Stimulated activated CD4-positive, alpha-beta T cell treated with anti-CD3 and anti-CD28 coated beads, TNF-alpha, amount 100 ng/mL, for 48 hours (primary cell): ENCODE measurements at regions not wholly inside any gene's neighbourhood (a gene's known extent, or its start where the extent isn't known, plus 50 kb on each side); places are given as distances from the start of the nearest gene placed in this dataset.

Experiments used
- DNase-seq, 3 donors: peaks; one replicate each; pipeline ENCODE4 v3.0.0-alpha.2; 2020; ENCODE audit warnings: low read depth in 3 of 3

DNA sequence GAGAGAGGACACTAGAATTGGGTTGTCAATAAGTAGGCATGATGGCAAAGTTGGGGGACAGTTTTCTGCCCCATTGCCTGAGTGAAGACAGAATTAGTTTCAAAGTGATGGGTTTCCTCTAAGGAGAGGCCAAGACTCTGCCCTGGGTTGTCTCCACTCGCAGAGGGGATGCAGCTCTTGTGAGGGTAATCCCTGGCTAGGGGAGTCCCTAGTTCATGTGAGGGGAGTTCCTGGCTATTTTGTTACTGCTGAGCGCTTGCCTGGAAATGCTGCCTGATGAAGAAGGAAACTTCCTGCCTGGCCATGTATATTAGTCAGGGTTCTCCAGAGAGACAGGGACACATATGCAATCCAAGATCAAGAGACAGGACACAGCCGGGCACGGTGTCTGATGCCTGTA lies 501.5 kb downstream of the BCL11A start:
- no peak for DNase-seq

- DNase-seq: no peak
Observed at GRCh38 chr2:60047944-60048525, 505.4 kb downstream of the BCL11A start.

GRCh38 chr2:60047347-60047746 lies 506.1 kb downstream of the BCL11A start:
- DNase-seq: no peak

DNA sequence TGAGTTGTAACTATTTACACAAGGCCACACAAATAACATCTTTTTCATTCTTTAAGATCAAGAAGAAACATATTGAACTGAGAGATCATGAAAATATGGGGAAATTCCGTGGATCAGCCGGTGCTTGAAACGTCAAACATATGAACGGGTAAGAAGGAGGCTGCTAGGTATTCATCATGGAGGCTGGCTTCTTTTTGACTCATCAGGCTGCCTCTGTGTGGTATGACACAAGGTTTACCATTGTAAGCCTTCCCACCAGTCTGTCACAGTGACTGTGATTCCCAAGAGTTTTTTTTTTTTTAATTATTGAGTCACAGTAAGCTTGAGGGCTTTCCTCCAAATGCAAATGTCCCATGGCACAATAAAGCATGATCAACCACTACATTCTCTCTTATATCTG lies 506.9 kb downstream of the BCL11A start:
- DNase-seq: no peak

- DNase-seq: no peak
Observed at GRCh38 chr2:60045456-60045855, 508.0 kb downstream of the BCL11A start.

GRCh38 chr2:60044484-60044883 lies 509.0 kb downstream of the BCL11A start:
- DNase-seq: no peak

DNA sequence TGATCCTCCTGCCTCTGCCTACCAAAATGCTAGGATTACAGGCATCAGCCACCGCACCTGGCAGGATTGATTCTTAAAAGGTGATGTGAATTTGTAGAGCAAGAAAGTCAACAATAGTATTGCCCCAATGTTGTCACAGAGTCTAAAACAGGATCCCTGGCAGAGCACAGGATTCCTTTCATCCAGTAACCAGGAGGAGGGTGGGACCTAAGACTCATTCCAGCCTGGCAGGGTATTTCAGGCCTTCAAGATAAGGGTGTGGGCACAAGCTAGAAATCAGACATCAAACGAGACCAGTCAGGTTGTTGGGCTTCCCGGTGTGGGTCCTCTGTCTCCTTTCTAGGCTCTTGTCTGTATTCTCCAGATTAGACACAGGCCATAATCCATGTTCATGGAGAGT lies 511.4 kb downstream of the BCL11A start:
- DNase-seq: no peak

DNA sequence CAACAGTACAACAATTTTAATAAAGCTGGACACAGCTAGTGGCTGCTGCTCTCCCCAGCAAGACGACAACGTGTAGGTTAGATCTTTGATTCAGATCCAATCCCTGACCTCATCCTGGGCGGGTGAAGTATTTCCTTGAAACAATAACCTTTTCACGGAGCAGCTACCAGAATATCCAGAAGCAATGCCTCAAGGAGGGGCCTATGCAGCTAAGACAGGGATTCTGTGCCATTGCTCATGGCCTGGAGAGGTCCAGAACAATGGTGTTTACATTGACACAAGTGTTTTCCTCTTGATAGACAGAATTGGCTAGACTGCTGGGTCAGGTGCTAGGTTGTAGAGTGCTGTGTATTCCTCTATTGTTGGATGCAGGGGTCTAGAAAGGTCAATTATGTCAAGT lies 520.1 kb downstream of the BCL11A start:
- DNase-seq: no peak

- no peak for DNase-seq
Observed at GRCh38 chr2:60029566-60029883, 523.9 kb downstream of the BCL11A start.

GRCh38 chr2:60028849-60029565 lies 524.4 kb downstream of the BCL11A start:
- DNase-seq: no peak

GRCh38 chr2:60025496-60025895 lies 528.0 kb downstream of the BCL11A start:
- no peak for DNase-seq

DNA sequence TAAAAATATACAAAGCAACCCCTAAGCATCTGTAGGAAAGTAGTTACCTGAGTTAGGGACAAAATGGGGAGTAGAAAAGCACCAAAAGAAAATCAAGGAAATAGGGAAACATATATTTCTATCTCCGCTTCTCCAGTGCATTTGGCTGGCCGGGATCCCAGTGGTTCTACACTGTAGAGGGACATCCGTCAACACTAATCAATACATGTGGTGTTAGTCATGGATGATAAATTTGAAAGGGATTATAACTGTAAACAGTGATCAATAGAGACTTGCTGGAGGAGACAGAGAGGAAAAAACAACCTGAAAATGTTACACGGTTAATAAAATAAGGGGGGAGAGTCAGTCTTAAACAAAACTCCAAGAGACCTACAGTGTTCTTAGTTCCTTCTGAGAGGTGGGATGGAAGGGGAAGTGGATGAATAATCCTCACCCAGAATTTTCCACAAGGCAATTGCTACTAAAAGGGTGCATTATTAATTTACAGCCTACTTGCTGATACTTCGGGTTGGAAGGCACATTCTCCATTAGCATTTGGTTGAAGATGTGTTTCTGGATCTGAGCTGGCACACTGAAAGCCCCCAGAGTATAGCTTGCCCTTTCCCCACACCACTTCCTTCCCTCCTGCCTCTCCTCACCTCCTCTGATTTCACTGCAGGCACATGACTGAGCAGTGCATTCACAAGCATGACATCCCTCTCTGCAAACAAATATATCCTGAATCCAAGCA lies 530.0 kb downstream of the BCL11A start:
- DNase-seq: no peak

GRCh38 chr2:60007671-60008070 lies 545.8 kb downstream of the BCL11A start:
- no peak for DNase-seq

GRCh38 chr2:60003076-60003475 lies 550.4 kb downstream of the BCL11A start:
- no peak for DNase-seq

GRCh38 chr2:60002183-60002867 lies 551.1 kb downstream of the BCL11A start:
- DNase-seq: no peak

DNA sequence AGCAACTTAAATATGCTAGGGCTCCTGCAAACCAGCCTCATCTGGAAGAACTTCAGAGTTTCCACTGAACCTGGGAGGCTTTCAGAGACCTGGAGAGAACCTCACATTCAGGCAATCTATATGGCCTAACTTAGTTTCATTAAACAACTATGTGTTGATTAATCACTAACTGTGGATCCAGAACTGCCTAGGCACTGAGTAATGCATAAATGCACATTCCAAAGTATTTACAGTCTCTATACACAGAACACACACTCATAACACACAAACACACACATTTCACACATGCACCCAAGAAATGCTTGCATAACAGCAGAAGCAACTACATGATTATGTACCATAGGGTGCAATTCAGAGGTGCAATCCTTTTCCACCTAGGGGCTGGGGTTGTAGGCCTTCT lies 552.8 kb downstream of the BCL11A start:
- DNase-seq: no peak

- DNase-seq: no peak
Observed at GRCh38 chr2:59998324-59998723, 555.1 kb downstream of the BCL11A start.

DNA sequence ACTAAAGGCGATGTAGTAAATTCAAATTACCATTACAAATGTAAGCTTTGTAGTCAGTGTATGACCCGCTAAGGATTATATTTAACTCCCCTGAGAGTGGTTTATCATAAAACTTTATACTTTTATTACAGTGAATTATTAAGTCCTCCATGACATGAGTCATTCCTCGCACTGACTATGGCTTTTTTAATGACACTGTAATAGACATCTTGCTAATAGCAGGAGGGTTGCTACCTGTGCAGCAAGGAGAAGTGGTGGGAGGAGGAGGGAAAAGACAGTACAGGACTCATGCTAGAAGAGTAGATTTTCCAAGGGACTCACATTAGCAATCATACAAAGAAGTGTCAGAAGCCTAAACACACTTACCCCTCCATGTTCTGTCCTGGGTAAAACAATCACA lies 556.1 kb downstream of the BCL11A start:
- DNase-seq: no peak

DNA sequence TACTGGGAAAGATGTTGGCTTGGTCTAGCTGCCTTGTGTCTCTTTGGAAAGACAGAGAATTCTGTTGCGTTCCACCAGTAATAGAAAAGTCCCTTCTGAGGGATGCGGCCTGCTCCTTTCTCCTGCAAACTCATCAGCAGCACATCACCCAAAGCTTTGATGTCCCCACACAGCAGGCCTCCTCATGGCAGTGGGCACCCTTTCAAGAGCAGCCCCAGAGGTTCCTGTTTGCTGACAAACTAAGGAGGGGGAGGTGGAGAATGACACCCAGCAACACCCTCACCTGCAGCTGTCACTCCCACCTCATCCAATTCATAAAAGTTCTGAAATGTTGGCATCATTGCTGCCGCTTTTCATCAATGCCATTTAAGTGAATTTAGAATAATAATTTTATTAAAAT lies 556.6 kb downstream of the BCL11A start:
- no peak for DNase-seq

GRCh38 chr2:59993726-59994125 lies 559.7 kb downstream of the BCL11A start:
- no peak for DNase-seq

- no peak for DNase-seq
Observed at GRCh38 chr2:59988341-59988740, 565.1 kb downstream of the BCL11A start.

DNA sequence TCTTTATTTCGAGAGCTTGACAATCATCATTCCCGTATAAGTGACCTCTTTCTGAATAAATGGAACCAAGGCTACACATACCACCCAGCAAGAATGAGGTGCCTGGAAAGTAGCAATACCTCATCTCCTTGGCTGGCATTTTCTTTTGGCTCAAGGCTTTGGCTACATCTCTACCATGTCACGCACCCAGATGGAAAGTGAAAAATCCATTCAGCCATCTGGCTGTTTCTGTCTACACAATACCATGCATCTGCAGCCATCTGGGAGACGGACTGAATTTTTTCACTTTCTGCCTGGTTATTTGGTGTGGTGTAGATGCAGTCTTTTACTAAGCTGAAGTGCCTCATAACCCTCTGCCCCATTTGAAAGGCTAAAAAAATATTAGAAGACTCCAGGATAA lies 566.9 kb downstream of the BCL11A start:
- no peak for DNase-seq

GRCh38 chr2:59985923-59986322 lies 567.5 kb downstream of the BCL11A start:
- DNase-seq: no peak
